ENCODE measurements at regions not wholly inside any gene's neighbourhood (a gene's known extent, or its start where the extent isn't known, plus 50 kb on each side); places are given as distances from the start of the nearest gene placed in this dataset.

DNA sequence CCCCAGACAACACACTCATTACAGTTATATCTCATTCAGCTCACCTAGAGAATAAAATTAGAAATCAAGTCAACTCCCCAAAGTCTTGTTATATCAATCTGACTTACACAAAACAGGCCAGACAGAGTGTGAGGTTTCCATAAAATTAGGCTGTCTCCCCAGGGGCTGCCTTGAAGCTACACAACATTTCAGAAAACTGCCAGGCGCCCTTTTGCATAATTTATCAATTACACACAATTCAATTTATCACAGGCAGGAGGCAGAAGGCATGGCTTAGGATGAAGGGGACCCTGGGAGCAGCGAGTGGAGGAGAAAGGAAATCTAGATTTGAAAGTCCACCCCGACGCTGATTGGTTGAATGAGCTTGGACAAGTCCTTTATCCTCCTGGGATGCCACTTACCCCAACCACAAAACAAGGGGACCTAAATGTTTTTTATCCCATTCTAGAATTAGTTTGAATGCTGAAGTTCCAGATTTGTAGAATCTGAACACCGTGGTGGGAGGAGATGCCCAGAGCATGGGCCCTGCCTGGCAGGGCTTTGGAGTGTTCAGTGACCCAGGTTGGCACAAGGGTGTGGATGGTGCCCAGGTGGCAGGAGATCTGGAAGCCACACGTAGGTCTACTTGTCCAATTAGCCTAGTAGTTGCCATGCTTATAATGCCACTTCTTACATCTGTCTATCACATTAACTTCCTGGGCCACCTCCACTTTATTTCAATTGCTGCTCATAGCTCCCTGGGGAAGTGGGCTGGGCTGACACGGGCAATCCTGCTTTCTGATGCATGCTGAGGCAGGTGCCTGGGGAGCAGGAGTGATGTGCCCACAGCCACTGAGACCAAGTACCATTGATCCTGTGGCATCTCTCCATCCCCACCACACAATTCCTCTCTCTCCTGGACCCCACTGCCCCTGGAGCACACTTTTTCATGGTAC lies 119.8 kb upstream of the TLE3 start:
- Histone ChIP-seq H3K27me3 (replicated peaks in 1 of 2; ENCODE audit: control insufficient read depth in 2 of 2, insufficient read depth in 2 of 2, low read length in 1 of 2) (no peaks in the 10 kb centered on the region), H3K9ac (ENCODE audit: control insufficient read depth, insufficient read depth, low read length) (no peak overlapping the region), H3K9me3 (replicated peaks; ENCODE audit: control insufficient read depth, insufficient read depth, low read length) (no peaks in the 10 kb centered on the region), H4K20me1 (ENCODE audit: control insufficient read depth, insufficient read depth) (no peaks in the 10 kb centered on the region), H3K4me1 (ENCODE audit: control insufficient read depth, insufficient read depth, low read length) (peaks cover 7% of the 10 kb centered on the region; the same call in 1 of the 2 replicates), H3K4me3 (no peak overlapping the region), H2AFZ (ENCODE audit: control insufficient read depth, low read depth, low read length) (no peak overlapping the region), H3K4me2 (ENCODE audit: control insufficient read depth, insufficient read depth) (no peak overlapping the region), H3K36me3 (ENCODE audit: control insufficient read depth in 2 of 2, insufficient read depth in 2 of 2, low read length in 1 of 2) (no peaks in the 10 kb centered on the region), H3K27ac (ENCODE audit: control insufficient read depth, insufficient read depth) (no peak overlapping the region), H3K79me2 (ENCODE audit: control insufficient read depth, insufficient read depth, low read length) (no peaks in the 10 kb centered on the region)
- ATAC-seq = no peak
- ChIA-PET CTCF (interaction anchor here (1.4 kb wide), 1 partner anchor 18 kb away, joined by 3 read pairs; no protein-coding TSS in a partner anchor), RAD21 (ENCODE audit: unreplicated experiment) (interaction anchor here (0.6 kb wide), 1 partner anchor 386 kb away, joined by 3 read pairs; no protein-coding TSS in a partner anchor), SMC1A (ENCODE audit: uncharacterized antibody, unreplicated experiment) (interaction anchor here (0.6 kb wide), 1 partner anchor 462 kb away, joined by 3 read pairs; no protein-coding TSS in a partner anchor), POLR2A (no interaction called here)
- TF ChIP-seq SMAD1 (IDR thresholded peaks at IDR 0.05; ENCODE audit: low read depth, partially characterized antibody) (no peak), CREM (IDR thresholded peaks at IDR 0.05; ENCODE audit: low read depth) (no peak), SPI1 (IDR thresholded peaks at IDR 0.05; ENCODE audit: borderline replicate concordance, insufficient read depth, low read depth, low read length) (no peak), TCF7 (IDR thresholded peaks at IDR 0.05; ENCODE audit: borderline replicate concordance) (no peak)
- TF ChIP-seq, protein P1, sequence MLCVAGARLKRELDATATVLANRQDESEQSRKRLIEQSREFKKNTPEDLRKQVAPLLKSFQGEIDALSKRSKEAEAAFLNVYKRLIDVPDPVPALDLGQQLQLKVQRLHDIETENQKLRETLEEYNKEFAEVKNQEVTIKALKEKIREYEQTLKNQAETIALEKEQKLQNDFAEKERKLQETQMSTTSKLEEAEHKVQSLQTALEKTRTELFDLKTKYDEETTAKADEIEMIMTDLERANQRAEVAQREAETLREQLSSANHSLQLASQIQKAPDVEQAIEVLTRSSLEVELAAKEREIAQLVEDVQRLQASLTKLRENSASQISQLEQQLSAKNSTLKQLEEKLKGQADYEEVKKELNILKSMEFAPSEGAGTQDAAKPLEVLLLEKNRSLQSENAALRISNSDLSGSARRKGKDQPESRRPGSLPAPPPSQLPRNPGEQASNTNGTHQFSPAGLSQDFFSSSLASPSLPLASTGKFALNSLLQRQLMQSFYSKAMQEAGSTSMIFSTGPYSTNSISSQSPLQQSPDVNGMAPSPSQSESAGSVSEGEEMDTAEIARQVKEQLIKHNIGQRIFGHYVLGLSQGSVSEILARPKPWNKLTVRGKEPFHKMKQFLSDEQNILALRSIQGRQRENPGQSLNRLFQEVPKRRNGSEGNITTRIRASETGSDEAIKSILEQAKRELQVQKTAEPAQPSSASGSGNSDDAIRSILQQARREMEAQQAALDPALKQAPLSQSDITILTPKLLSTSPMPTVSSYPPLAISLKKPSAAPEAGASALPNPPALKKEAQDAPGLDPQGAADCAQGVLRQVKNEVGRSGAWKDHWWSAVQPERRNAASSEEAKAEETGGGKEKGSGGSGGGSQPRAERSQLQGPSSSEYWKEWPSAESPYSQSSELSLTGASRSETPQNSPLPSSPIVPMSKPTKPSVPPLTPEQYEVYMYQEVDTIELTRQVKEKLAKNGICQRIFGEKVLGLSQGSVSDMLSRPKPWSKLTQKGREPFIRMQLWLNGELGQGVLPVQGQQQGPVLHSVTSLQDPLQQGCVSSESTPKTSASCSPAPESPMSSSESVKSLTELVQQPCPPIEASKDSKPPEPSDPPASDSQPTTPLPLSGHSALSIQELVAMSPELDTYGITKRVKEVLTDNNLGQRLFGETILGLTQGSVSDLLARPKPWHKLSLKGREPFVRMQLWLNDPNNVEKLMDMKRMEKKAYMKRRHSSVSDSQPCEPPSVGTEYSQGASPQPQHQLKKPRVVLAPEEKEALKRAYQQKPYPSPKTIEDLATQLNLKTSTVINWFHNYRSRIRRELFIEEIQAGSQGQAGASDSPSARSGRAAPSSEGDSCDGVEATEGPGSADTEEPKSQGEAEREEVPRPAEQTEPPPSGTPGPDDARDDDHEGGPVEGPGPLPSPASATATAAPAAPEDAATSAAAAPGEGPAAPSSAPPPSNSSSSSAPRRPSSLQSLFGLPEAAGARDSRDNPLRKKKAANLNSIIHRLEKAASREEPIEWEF (IDR thresholded peaks at IDR 0.05; ENCODE audit: insufficient replicate concordance, low read depth, low read length) = no peak
- TF ChIP-seq, protein P2, sequence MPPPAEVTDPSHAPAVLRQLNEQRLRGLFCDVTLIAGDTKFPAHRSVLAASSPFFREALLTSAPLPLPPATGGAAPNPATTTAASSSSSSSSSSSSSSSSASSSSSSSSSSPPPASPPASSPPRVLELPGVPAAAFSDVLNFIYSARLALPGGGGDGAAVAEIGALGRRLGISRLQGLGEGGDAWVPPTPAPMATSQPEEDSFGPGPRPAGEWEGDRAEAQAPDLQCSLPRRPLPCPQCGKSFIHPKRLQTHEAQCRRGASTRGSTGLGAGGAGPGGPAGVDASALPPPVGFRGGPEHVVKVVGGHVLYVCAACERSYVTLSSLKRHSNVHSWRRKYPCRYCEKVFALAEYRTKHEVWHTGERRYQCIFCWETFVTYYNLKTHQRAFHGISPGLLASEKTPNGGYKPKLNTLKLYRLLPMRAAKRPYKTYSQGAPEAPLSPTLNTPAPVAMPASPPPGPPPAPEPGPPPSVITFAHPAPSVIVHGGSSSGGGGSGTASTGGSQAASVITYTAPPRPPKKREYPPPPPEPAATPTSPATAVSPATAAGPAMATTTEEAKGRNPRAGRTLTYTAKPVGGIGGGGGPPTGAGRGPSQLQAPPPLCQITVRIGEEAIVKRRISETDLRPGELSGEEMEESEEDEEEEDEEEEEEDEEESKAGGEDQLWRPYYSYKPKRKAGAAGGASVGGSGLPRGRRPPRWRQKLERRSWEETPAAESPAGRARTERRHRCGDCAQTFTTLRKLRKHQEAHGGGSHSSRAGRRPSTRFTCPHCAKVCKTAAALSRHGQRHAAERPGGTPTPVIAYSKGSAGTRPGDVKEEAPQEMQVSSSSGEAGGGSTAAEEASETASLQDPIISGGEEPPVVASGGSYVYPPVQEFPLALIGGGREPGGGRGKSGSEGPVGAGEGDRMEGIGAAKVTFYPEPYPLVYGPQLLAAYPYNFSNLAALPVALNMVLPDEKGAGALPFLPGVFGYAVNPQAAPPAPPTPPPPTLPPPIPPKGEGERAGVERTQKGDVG (CRISPR knock-in tag; IDR thresholded peaks at IDR 0.05) = no peak
- TF ChIP-seq, protein P3, sequence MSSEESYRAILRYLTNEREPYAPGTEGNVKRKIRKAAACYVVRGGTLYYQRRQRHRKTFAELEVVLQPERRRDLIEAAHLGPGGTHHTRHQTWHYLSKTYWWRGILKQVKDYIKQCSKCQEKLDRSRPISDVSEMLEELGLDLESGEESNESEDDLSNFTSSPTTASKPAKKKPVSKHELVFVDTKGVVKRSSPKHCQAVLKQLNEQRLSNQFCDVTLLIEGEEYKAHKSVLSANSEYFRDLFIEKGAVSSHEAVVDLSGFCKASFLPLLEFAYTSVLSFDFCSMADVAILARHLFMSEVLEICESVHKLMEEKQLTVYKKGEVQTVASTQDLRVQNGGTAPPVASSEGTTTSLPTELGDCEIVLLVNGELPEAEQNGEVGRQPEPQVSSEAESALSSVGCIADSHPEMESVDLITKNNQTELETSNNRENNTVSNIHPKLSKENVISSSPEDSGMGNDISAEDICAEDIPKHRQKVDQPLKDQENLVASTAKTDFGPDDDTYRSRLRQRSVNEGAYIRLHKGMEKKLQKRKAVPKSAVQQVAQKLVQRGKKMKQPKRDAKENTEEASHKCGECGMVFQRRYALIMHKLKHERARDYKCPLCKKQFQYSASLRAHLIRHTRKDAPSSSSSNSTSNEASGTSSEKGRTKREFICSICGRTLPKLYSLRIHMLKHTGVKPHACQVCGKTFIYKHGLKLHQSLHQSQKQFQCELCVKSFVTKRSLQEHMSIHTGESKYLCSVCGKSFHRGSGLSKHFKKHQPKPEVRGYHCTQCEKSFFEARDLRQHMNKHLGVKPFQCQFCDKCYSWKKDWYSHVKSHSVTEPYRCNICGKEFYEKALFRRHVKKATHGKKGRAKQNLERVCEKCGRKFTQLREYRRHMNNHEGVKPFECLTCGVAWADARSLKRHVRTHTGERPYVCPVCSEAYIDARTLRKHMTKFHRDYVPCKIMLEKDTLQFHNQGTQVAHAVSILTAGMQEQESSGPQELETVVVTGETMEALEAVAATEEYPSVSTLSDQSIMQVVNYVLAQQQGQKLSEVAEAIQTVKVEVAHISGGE (CRISPR knock-in tag; IDR thresholded peaks at IDR 0.05) = no peak
- BruUV-seq (replicated peaks) = no TSS peak
- intact Hi-C loops (cut with micrococcal nuclease; ENCODE audit: unreplicated experiment) (no loop called here), in situ Hi-C loops (cut with MboI) (no loop called here)
- DNase-seq (ENCODE audit: low read depth, low spot score) = no peak
- no peak for FAIRE-seq
- 46% methylated on average over 7 of the region's 7 CpGs for WGBS (ENCODE audit: insufficient coverage, insufficient replicate concordance, low lambda C conversion rate, missing lambda C conversion rate)
